ENCODE measurements at regions not wholly inside any gene's neighbourhood (a gene's known extent, or its start where the extent isn't known, plus 50 kb on each side); places are given as distances from the start of the nearest gene placed in this dataset.

GRCh38 chr14:49381778-49382177, 204.4 kb downstream of the RPS29 start:
- 50% methylated on average over 1 of the region's 1 CpG for WGBS (ENCODE audit: insufficient coverage)
- TF ChIP-seq CTCF (IDR thresholded peaks at IDR 0.05) (no peak), EZH2 (IDR thresholded peaks at IDR 0.05; ENCODE audit: borderline replicate concordance, insufficient read depth, low read depth, low read length, poor library complexity, severe bottlenecking) (no peak)
- peaks cover 24% of the 10 kb centered on the region for H3K27me3 Mint-ChIP-seq
- peaks cover 11% of the 10 kb centered on the region for H3K9me3 Mint-ChIP-seq (ENCODE audit: insufficient read depth)
- no peak overlapping the region for H3K27ac ChIP-seq (ENCODE audit: low read length in 2 of 2)
- H3K79me2 ChIP-seq (ENCODE audit: control insufficient read depth, insufficient read depth, low read length) = no peaks in the 10 kb centered on the region
- ChIA-PET CTCF (no interaction called here), POLR2A (no interaction called here)
- intact Hi-C loops (cut with micrococcal nuclease) = no loop called here
- H3K9me3 ChIP-seq (ENCODE audit: control extremely low read depth in 1 of 3, control insufficient read depth in 2 of 3, insufficient read depth in 1 of 3, low read length in 2 of 3) = peaks cover 0 to 4% (median 0%) of the 10 kb centered on the region in 3 donors
- H3K4me3 Mint-ChIP-seq = no peak overlapping the region
- no peak overlapping the region for H3K4me3 ChIP-seq (ENCODE audit: control extremely low read depth in 1 of 5, extremely low read depth in 1 of 5, insufficient read depth in 1 of 5, low read depth in 2 of 5, low read length in 4 of 5)
- no peak overlapping the region for H3K27ac Mint-ChIP-seq
- no peak overlapping the region for H3K9ac ChIP-seq (ENCODE audit: low read length)
- no peaks in the 10 kb centered on the region for H3K4me1 Mint-ChIP-seq
- H3K4me2 ChIP-seq (replicated peaks; ENCODE audit: low read depth, low read length, poor library complexity, severe bottlenecking) = no peak overlapping the region
- no peaks in the 10 kb centered on the region for H4K20me1 ChIP-seq (ENCODE audit: control insufficient read depth, insufficient read depth, low read length, poor library complexity, severe bottlenecking)
- no peak overlapping the region for H2AFZ ChIP-seq (ENCODE audit: insufficient read depth, low read depth, low read length, poor library complexity, severe bottlenecking)
- DNase-seq = no peak
- ATAC-seq (ENCODE audit: low read depth) = no peak
- no peaks in the 10 kb centered on the region for H3K36me3 ChIP-seq (replicated peaks in 1 of 2; ENCODE audit: control extremely low read depth in 1 of 2, control insufficient read depth in 1 of 2, extremely low read depth in 1 of 2, insufficient read depth in 2 of 2, low read length in 1 of 2)
- H3K27me3 ChIP-seq (replicated peaks in 1 of 4; ENCODE audit: control extremely low read depth in 1 of 4, control insufficient read depth in 3 of 4, insufficient read depth in 4 of 4, low read length in 3 of 4) = peaks cover 0 to 4% (median 0%) of the 10 kb centered on the region in 4 experiments
- no peaks in the 10 kb centered on the region for H3K4me1 ChIP-seq (ENCODE audit: control insufficient read depth in 2 of 2, insufficient read depth in 2 of 2, low read length in 2 of 2)

- Mint-ChIP-seq H3K4me3 (no peak overlapping the region), H3K4me1 (no peaks in the 10 kb centered on the region), H3K27me3 (peaks cover 12% of the 10 kb centered on the region), H3K9me3 (ENCODE audit: insufficient read depth) (no peaks in the 10 kb centered on the region), H3K27ac (no peak overlapping the region)
- Histone ChIP-seq H3K4me2 (replicated peaks; ENCODE audit: low read depth, low read length, poor library complexity, severe bottlenecking) (no peak overlapping the region), H4K20me1 (ENCODE audit: control insufficient read depth, insufficient read depth, low read length, poor library complexity, severe bottlenecking) (no peaks in the 10 kb centered on the region), H3K79me2 (ENCODE audit: control insufficient read depth, insufficient read depth, low read length) (no peaks in the 10 kb centered on the region), H2AFZ (ENCODE audit: insufficient read depth, low read depth, low read length, poor library complexity, severe bottlenecking) (no peak overlapping the region), H3K9me3 (ENCODE audit: control extremely low read depth in 1 of 3, control insufficient read depth in 2 of 3, insufficient read depth in 1 of 3, low read length in 2 of 3) (no peaks in the 10 kb centered on the region), H3K27ac (ENCODE audit: low read length in 2 of 2) (no peak overlapping the region), H3K4me3 (ENCODE audit: control extremely low read depth in 1 of 5, extremely low read depth in 1 of 5, insufficient read depth in 1 of 5, low read depth in 2 of 5, low read length in 4 of 5) (no peak overlapping the region), H3K27me3 (replicated peaks in 1 of 4; ENCODE audit: control extremely low read depth in 1 of 4, control insufficient read depth in 3 of 4, insufficient read depth in 4 of 4, low read length in 3 of 4) (peaks cover 0 to 3% (median 0%) of the 10 kb centered on the region in 4 experiments), H3K4me1 (ENCODE audit: control insufficient read depth in 2 of 2, insufficient read depth in 2 of 2, low read length in 2 of 2) (no peaks in the 10 kb centered on the region), H3K9ac (ENCODE audit: low read length) (no peak overlapping the region), H3K36me3 (replicated peaks in 1 of 2; ENCODE audit: control extremely low read depth in 1 of 2, control insufficient read depth in 1 of 2, extremely low read depth in 1 of 2, insufficient read depth in 2 of 2, low read length in 1 of 2) (no peaks in the 10 kb centered on the region)
- DNase-seq = no peak
- CTCF ChIA-PET = no interaction called here
- no peak for ATAC-seq (ENCODE audit: low read depth)
- WGBS (ENCODE audit: insufficient coverage) = 86% methylated on average over 1 of the region's 3 CpGs
- intact Hi-C loops (cut with micrococcal nuclease) = no loop called here
- TF ChIP-seq CTCF (IDR thresholded peaks at IDR 0.05) (no peak), EZH2 (IDR thresholded peaks at IDR 0.05; ENCODE audit: borderline replicate concordance, insufficient read depth, low read depth, low read length, poor library complexity, severe bottlenecking) (no peak)
- POLR2A ChIA-PET = no interaction called here
These were observed 218.5 kb downstream of the RPS29 start for GRCh38 chr14:49367696-49368095.
